ENCODE measurements at regions not wholly inside any gene's neighbourhood (a gene's known extent, or its start where the extent isn't known, plus 50 kb on each side); places are given as distances from the start of the nearest gene placed in this dataset.
"Not testable (repeated sequence)": the region's sequence is repeated elsewhere in the genome, so short reads cannot be mapped to it uniquely, and the experiment has no call there.

DNA sequence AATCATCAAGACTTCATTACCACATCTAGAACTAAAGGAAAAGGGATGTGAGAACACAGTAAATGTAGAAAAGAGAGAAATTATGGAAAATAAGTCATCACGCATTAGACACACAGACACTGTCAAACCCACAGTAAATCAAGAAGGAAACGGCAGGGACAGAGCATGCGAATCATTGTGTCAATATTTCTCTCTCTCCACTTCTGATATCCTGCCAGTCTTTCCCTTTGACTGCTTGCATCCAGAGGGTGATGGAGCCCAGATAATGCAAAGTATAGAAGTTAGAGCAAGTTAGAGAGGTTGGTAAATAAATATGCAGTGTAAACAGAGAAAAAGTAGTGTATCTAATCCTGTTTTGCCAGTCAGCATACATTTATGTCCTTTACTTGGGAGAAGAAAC lies 706.8 kb upstream of the ANO3 start:
- no peak for DNase-seq

DNA sequence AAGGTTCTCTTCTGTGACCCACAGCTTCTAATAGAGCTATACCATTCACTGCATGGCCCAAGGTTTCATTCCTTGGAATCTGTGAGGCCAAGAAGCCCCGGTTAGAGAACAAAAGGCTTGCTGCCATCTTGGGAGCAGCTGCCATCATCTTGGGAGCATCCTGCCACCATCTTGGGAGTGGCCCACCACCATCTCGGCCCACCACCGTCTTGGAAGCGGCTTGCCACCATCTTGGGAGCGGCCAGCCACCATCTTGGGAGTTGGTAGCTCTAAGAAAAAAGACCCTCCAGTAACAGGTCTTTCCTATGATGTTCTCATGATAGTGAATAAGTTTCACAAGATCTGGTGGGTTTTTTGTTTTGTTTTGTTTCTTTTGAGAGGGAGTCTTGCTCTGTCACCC lies 703.9 kb upstream of the ANO3 start:
- DNase-seq = no peak

DNA sequence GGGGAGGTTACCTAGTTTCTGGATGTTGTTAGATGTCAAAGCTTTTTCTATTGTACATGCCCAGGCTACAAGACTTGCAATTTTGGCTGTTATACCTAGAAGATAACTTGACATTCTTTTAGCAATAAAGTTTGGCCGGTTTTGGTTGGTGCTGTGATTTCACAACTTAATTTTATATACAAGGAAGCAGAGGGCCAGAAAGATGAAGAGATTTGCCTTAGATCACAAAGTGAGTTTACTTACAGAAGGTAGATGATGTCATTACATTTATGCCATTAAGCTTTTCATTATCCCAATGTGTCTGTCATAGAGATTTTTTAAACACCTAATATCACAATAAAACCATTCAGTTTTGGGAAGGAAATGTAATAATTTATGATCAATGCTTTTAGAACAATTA lies 698.7 kb upstream of the ANO3 start:
- no peak for DNase-seq

DNA sequence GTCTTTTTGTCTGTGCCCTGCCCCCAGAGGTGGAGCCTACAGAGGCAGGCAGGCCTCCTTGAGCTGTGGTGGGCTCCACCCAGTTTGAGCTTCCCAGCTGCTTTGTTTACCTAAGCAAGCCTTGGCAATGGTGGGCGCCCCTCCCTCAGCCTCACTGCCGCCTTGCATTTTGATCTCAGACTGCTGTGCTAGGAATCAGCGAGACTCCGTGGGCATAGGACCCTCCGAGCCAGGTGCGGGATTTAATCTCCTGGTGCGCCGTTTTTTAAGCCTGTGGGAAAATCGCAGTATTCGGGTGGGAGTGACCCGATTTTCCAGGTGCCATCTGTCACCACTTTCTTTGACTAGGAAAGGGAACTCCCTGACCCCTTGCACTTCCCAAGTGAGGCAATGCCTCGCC lies 682.7 kb upstream of the ANO3 start:
- DNase-seq = not testable (repeated sequence)

DNA sequence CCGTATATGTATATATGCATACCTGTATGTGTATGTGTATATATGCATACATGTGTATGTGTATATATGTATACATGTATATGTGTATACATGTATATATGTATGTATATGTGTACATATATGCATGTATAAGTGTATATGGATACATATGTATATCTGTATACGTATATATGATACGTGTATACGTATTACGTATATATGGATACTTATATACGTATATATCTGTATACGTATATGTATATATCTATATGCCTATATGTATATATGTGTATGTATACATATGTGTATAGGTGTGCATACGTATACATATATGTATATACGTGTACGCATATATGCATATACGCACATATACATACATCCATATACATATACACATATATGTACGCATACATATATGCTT lies 681.6 kb upstream of the ANO3 start:
- no peak for DNase-seq

DNA sequence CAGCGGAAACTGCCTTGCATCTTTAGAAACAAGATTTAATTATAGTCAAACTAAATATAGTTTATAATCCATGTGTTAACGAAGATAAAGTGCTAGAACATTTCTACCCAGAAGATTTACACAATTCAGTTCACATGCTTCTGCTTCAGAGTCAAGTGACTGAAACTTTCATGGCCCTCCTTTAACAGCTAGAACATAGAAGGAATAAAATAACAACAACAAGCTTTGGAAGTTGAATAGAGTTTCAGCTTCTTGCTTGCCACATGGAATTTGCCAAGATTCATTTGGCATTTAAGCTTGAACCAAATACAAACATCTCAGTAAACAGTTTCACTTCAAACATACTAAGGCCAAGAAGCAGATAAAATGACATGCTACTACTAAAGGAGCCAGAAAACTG lies 676.3 kb upstream of the ANO3 start:
- no peak for DNase-seq

DNA sequence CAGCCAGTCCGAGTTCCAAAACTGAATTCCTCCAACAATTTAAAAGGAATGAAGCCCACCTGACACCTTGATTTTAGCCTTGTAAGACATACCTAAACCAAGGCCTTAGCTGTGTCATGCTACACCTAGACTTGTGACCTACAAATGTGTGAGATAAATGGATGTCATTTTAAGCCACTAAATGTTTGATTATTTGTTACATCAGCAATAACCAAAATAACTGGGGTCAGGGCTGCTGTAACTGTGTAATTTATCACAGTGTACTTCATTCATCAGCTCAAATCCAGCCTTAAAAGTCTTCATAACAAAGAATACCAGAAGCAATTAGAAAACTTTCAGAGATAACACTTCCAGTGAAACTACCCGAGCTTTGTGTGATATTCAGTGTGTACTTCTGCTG lies 673.0 kb upstream of the ANO3 start:
- no peak for DNase-seq

DNA sequence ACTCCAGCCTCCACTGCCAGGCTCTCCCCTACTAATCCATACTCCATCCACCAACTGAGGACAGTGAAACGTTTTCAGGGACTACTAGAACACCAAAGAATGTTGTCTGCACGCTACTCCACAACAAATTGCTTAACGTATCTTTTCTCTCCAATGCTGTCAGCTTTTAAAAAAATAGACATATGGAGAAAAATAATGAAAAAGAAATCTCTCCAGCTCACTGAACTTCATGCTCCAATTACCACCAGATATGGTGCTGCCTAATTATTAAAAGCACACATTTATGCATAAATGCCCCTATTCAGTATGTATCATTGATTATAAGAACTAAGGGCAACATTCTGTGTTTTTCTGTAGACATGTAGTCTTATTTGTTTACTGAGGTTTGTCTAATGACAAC lies 672.2 kb upstream of the ANO3 start:
- DNase-seq = peak in 1 of 14 donors; percentile 1

DNA sequence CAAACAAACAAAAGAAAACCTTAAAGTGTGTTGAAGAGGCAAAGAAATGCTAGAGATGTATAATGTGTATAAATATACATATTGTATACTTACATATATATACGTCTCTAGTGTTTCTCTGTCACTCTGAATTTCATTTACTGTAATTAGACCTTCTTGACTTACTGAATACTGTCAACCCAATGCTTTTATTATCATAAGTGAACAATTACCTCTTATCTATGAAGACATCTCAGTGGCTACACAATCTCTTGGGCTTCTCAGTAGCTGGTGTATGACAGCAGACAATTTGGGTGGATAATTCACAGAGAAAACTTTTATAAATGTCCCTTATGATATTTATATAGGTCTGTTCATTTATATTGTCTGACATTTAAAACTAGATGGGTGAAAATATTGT lies 664.1 kb upstream of the ANO3 start:
- no peak for DNase-seq

DNA sequence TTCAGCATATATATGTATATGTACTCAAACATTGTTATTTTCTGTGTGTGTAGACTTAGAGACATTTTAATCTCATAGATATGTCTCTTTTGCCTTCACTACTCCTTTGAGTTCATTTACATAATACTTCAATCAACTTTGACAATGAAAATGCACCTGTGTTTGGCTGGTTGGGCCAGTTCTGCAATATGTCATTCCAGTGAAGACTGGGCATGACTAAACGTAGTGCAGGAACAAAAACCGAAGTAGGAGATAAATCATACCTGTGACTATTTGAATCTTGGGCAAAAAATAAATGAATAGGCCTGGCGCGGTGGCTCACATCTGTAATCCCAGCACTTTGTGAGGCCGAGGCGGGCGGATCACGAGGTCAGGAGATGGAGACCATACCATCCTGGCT lies 640.0 kb upstream of the ANO3 start:
- DNase-seq = no peak

DNA sequence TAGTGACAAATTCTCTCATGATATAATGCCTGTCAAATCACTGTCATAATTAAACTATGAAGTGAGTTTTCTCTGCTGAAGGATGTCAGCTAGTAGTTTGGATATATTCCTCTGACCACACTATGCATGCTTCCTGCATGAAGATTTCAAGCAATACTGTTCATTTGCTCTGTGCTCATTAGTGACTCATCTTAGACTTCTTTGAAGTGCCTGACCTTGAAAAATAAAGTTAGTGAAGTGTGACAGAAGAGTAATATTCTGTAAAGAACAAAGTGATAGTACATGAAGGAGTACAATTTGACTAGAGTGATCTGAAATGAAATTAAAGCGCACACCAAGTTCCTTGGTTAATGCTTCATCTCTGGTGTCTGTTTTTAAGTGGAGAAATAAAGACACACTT lies 629.5 kb upstream of the ANO3 start:
- no peak for DNase-seq

DNA sequence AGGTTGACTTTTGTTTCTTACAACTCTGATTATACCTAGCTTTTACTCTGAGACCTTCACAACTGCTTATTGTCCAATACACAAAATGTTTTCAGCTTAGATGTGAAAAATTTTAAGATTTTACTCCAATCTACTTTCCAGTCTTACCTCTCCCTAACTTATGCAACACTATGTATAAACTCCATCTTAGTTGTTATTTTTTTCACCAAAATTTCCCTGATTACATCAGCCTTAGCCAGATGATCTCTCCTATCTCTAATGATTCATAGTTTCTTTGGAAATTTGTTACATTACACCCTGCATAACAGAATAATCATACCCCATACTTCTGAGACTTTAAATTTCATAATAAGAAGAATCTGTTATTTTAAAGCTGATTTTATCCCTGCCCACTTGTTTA lies 621.0 kb upstream of the ANO3 start:
- no peak for DNase-seq

DNA sequence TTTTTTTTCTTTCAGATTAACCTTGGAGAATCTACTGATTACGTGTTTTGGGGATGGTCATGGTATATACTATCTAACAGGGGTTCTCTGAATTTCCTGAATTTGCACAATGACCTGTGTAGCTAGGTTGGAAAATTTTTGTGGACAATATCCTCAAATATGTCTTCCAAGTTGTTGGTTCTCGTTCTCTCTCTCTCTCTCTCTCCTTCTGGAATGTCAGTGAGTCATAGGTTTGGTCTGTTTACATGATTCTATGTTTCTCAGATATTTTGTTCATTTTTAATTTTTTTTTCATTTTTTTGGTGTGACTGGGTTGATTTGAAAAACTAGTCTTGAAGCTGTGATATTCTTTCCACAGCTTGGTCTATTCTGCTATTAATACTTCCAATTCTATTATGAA lies 604.0 kb upstream of the ANO3 start:
- DNase-seq = no peak

DNA sequence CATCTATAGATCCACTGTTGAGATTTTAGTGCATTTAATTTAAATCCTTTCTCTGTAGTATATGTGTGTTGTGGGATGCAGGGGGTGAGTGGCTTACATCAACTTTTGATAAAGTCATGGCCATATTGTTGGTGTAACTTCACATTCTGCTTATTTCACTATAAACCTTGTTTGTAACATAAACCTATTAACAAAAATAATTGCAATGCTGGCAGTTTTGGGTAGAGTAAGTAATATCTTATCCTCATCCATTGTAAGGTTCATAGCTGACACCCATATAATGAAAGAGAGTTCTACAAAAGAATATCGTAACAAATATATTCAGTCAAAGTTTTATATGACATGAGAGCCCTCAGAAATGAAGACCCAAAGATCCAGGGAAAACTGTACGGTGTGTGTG lies 601.7 kb upstream of the ANO3 start:
- DNase-seq = no peak

DNA sequence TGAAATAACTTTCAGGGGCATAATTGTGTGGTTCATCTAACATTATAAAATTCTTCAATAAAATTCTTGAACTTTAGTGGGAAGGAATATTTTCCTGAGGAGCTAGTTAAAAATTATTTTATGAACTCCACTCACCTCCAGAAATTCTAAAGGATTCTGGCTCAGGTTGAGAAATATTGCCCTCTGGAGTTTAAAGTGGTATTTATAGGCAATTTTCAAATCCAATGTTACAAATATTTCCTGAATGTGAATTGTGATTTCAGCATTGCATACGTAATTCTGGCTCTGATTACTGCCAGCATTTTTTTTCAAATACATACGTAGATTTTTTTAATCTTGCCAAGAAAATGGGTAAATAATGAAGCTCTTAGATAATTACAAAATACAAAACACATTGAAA lies 598.2 kb upstream of the ANO3 start:
- DNase-seq = no peak

DNA sequence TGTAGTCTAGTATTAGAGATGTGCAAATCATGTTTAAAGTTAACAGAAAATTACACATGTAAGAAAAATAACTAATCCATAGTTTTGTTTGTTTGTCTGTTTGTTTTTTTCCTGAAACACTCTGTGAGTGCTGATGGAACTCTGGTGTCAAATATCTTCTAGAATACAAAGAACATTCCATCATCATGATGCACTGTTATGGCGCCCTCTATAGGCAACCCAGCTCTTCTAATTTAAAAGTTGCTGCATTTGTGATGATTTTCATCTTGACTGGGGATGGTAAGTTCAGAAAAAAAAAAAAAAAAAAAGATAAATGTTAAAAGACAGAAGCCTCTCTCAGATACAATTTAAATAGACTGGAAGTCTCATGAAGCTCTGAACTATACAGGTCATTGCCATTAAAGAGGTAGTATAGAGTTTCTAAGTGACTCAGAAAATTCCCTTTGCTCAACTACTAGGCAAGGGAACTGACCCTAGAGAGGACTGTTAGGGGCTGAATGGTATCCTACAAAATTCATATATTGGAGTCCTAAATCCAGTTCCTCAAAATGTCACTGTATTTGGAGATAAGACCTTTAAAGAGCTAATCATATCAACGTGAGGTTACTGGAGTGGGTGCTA lies 597.2 kb upstream of the ANO3 start:
- DNase-seq = no peak

DNA sequence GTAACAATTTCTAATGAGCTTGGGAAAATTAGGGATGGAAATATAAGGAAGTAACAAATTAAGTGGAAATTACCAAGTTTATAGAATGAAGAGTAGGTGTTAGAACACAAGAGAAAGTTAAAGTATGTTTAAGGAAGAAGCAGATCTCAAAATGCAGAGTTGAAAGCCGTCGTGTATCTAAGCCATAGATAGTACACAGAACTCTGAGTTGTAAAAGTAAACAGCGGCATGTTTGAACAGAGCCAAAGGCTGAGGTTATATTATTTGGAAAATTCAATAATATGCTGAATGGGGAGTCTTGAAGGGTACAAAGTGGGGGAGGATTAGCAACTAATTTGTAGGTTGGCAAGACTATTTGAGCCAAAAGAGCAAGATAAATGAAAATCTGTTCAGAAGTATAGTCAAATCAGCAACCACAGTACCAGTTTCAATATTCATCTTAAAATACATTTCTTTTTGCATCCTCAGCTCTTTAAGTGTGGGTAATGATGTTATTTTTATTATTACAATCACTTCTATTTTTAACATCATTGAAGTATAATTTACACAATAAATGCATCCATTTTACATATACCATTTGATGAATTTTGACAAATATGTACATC lies 594.8 kb upstream of the ANO3 start:
- DNase-seq = no peak

DNA sequence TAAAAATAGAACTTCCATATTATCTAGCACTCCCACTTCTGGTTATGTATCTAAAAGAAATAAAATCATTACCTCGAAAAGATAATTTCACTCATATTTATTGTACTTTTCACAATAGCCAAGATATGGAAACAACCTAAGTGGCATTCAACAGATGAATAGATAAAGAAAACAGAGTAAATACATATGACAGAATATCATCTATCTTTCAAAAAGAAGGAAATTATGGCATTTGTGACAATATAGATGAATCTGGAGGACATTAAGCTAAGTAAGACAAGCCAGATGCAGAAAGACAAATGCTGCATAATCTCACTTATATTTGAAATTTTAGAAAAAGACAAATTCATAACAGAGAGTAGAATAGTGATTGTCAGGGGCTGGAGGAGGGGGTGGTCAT lies 590.0 kb upstream of the ANO3 start:
- no peak for DNase-seq

DNA sequence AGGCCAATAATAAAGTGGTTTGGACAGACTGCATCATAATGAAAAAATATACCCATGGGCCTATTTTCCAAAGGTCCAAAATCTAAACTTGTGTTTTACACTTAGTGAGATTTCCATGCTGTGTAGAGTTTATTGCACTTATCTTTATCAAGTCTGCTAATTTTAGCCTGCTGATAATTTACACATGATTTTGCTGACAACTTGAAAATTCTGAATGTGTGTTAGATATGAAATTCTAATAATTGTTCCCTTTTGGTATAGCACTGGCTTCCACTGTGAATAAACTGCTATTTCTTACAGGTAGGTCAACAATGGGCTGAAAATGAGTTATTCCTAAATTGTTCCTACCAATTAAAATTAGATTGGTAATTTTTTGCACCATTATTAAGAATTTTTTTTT lies 589.1 kb upstream of the ANO3 start:
- DNase-seq = no peak

DNA sequence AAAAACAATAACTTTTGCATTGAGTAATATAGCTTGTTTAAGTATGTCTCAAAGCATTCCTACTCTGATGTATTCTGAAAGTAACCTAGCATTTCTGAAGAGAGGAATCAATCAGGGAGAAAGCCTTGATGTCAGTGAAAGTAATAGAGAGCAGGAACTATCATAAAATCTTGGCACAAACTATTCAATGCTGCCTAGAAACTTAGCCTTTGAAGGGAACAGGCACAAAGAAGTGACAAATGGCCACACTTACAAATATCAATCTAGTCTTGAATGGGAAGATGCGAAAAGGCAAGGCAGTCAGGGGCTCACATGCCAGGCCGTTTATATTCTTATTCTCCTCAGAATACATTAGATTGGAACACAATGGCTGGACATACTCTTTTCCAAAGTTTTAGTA lies 576.5 kb upstream of the ANO3 start:
- no peak for DNase-seq

DNA sequence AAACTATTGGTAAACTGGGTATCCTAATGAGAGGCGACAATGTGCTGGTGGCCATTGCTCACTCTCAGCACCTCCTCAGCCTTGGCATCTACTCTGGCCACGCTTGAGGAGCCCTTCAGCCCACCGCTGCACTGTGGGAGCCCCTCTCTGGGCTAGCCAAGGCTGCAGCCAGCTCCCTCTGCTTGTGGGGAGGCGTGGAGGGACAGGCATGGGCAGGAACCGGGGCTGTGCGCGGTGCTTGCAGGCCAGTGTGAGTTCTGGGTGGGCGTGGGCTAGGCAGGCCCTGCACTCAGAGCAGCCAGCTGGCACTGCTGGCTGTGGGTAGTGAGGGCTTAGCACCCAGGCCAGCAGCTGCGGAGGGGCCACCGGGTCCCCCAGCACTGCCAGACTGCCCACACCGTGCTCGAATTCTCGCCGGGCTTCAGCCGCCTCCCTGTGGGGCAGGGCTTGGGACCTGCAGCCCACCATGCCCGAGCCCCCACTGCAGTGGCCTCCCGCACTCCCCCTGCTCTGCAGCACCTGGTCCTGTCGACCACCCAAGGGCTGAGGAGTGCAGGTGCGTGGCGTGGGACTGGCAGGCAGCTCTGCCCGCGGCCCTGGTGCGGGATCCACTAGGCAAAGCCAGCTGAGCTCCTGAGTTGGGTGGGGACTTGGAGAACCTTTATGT lies 575.9 kb upstream of the ANO3 start:
- no peak for DNase-seq

DNA sequence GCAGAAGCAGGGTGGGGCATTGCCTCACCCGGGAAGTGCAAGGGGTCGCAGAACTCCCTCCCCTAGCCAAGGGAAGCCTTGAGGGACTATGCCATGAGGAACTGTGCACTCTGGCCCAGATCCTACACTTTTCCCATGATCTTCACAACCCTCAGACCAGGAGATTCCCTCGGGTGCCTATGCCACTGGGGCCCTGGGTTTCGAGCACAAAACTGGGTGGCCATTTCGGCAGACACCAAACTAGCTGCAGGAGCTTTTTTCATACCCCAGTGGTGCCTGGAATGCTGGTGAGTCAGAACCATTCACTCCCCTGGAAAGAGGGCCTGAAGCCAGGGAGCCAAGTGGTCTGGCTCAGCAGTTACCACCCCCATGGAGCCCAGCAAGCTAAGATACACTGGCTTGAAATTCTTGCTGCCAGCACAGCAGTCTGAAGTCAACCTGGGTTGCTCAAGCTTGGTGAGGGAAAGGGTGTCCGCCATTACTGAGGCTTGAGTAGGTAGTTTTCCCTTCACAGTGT lies 573.7 kb upstream of the ANO3 start:
- DNase-seq = no peak

DNA sequence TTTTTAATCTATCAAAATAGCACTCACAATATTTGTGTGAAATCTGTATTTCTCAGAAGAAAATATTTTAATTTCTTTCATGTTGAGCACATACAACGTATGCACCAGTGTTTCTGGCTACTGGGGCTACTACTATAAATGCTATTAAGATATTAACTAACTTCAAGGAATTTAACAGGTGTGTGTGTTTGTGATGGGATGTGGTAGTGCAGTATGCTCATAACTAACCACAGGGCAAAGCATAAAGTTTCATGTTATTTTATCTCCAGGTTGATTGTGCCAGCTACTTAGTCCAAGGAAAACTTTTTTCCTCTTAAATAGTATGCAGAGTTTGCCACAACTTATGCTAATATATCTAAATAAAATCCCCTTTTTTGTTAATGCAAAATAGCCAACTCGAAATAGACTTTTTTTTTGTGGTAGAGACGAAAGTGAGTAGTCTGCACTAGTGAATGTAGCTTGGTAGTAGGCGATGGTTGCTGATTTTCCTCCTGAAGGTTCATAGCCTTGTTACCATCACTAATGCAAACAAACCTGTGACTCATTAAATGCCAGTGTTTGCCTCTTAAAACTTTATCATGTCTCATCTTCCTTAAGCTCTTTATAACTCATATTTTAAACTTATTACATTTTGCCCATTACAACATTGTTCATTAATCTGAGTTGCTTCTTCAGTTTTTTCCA lies 565.5 kb upstream of the ANO3 start:
- DNase-seq = no peak

DNA sequence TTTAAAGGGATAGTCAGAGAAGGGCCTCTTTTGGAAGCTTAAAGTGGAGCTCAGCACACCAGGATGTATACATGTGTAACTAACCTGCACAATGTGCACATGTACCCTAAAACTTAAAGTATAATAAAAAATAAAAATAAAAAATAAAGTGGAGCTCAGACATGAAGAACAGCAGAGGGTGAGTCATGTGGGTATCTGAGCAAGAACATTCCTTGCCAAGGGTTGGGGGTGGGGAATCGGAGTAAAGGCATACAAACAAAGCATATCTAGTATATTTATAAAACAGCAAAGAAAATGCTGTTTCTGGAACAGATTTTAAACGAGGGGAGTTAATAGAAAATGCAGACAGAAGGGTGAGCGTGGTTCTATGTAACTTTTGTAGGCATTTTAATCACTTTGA lies 562.6 kb upstream of the ANO3 start:
- DNase-seq = no peak

Data from C1 segment of cervical spinal cord (tissue), 14 donors.